ENCODE measurements at regions not wholly inside any gene's neighbourhood (a gene's known extent, or its start where the extent isn't known, plus 50 kb on each side); places are given as distances from the start of the nearest gene placed in this dataset.

DNA sequence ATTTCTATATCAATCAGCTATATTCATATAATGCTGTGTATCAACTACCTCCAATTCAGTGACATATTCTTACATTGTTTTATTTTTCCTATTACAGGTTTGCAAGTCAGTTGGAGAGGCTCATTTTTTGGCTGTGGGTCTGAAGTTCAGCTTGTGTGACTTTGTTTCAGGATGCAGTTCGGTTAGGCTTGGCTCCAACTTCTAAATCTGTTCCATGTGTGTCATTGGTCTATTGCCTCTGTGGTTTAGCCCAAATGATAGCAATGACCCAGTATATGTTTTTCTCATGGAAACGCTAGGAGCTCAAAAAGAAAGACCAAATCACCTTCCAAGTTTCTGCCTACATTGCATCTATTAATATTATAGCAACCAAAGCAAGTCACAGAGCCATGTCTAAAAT lies 848.6 kb upstream of the LRFN5 start:
- TF ChIP-seq, protein P1, sequence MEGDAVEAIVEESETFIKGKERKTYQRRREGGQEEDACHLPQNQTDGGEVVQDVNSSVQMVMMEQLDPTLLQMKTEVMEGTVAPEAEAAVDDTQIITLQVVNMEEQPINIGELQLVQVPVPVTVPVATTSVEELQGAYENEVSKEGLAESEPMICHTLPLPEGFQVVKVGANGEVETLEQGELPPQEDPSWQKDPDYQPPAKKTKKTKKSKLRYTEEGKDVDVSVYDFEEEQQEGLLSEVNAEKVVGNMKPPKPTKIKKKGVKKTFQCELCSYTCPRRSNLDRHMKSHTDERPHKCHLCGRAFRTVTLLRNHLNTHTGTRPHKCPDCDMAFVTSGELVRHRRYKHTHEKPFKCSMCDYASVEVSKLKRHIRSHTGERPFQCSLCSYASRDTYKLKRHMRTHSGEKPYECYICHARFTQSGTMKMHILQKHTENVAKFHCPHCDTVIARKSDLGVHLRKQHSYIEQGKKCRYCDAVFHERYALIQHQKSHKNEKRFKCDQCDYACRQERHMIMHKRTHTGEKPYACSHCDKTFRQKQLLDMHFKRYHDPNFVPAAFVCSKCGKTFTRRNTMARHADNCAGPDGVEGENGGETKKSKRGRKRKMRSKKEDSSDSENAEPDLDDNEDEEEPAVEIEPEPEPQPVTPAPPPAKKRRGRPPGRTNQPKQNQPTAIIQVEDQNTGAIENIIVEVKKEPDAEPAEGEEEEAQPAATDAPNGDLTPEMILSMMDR (IDR thresholded peaks at IDR 0.05; ENCODE audit: low read depth, low read length): no peak

DNA sequence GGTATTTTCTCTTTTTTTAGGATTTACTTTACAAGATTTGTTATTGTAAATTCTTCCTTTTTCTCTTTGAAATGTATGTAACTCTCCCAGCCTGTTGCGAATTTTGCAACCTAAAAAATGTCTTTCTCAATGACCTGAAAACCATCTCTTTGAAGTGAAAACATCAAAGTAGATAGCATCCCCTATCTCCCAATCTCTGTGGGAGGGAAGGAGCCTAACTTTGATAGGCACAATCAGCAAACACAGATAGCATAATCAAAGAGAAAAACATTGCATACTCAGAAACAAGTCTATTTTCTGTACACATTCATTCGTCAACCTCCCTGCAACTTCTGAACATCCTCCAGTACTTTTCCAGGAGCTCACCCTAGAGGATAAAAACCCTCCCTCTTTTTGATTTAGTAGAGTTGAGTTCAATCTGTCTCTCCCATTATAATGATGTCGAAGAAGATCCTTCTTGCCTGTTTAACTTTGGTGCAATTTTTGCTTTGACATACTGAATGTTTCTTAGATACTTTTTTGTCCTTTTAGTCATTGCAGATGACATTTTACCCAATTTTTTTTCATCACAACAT lies 849.2 kb upstream of the LRFN5 start:
- TF ChIP-seq, protein P1 (IDR thresholded peaks at IDR 0.05; ENCODE audit: low read depth, low read length): no peak
- DNase-seq (ENCODE audit: extremely low read depth, low read depth): no peak

More for the DNA sequence above, 848.6 kb upstream of the LRFN5 start:
- no peak for DNase-seq (ENCODE audit: extremely low read depth, low read depth)

DNA sequence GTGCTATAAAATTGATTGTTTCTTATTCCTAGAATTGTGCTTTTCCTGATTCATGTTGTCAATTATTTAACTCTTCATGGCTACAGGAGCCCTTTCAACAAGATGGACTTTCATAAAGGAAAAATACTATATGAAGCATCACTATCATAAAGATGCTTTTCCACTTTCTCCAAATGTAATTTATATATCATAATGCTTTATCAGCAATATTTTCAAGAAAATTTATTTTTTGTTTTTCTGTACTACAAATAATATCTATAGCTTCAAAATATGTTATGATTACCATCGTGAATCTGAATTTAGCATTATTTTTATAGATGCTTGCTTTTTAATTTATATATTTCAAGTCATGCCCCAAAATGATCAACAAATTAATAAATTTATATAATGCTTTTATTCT lies 873.5 kb upstream of the LRFN5 start:
- no peak for DNase-seq (ENCODE audit: extremely low read depth, low read depth)
- TF ChIP-seq, protein P1 (IDR thresholded peaks at IDR 0.05; ENCODE audit: low read depth, low read length): no peak

DNA sequence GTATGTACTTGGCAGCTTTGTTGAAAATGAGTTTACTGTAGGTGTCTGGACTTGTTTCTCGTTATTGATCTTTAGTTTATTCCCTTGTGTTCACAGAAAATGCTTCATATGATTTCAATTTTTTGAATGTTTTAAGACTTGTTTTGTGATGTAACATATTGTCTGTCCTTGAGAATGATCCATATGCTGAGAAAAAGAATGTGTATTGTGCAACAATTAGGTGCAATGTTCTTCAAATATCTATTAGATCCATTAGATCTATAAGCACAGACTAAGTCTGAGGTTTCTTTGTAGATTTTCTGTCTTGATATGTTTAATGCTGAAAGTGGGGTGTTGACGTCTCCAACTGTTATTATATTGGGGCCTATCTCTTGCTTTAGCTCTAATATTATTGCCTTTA lies 879.6 kb upstream of the LRFN5 start:
- DNase-seq (ENCODE audit: extremely low read depth, low read depth): no peak
- TF ChIP-seq, protein P1 (IDR thresholded peaks at IDR 0.05; ENCODE audit: low read depth, low read length): no peak

DNA sequence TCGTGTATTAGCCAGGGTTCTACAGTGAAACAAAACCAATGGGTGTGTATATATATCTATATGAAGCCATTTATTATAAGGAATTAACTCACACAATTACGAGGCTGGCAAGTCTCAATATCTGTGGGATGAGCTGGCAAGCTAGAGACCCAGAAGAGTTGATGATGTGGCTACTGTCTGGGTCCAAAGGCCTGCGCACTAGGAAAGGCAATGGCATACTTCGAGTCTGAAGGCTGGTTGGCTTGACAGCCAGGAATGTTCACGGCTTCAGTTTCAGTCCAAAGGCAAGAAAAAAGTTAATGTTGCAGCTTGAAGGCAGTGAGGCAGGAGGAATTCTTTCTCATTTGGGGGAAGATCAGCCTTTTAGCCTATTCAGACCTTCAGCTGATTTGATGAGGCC lies 893.3 kb upstream of the LRFN5 start:
- TF ChIP-seq, protein P1 (IDR thresholded peaks at IDR 0.05; ENCODE audit: low read depth, low read length): no peak

DNA sequence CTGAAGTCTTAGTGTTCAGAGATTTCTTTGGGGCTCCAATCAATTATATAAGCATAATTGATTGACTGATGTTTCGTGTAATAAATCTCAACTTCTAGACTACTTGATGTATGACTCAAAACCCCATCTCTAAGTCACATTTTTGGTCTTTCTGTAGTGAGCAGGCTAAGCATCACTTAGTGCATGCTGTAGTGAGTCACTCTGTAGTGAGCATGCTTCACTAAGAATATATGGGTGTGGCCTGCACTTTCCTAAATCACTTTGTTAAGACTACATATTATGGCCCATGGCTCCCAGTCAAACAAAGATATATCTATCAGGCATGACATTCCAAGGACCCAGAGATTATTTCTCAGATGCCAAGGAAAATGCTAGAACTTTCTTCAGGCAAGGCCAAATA lies 909.4 kb upstream of the LRFN5 start:
- TF ChIP-seq, protein P1 (IDR thresholded peaks at IDR 0.05; ENCODE audit: low read depth, low read length): no peak
- no peak for DNase-seq (ENCODE audit: extremely low read depth, low read depth)

More for the DNA sequence above, 893.3 kb upstream of the LRFN5 start:
- DNase-seq (ENCODE audit: extremely low read depth, low read depth): no peak

DNA sequence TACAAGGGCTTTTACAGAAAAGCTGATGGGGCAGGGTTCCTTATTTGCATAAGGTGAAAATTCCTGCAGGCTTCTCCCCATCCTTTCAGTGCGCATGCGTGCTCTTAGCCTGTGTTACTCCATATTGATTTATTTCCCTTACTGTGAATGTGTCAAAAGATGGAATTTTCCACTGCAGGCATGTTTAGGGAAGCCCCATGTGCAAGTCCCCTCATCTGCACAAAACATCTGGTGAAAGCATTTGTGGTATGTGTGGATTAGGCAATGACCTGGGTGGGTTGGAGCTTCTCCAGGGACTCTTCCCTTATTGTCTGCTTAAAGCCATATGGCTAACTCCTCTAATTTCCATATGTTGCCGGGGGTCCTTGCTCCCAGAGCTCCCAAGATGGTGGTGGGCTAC lies 912.7 kb upstream of the LRFN5 start:
- TF ChIP-seq, protein P1 (IDR thresholded peaks at IDR 0.05; ENCODE audit: low read depth, low read length): no peak

More for the DNA sequence above, 912.7 kb upstream of the LRFN5 start:
- DNase-seq (ENCODE audit: extremely low read depth, low read depth): no peak

Measured in AG09319 (cell line).